NCI-H226 (cell line): ENCODE measurements at regions not wholly inside any gene's neighbourhood (a gene's known extent, or its start where the extent isn't known, plus 50 kb on each side); places are given as distances from the start of the nearest gene placed in this dataset.
"Not testable (repeated sequence)": the region's sequence is repeated elsewhere in the genome, so short reads cannot be mapped to it uniquely, and the experiment has no call there.

Experiments
- DNase-seq: peaks from one replicate; pipeline ENCODE4 v3.0.0-alpha.2; 2015

- DNase-seq: no peak
These were observed 191.5 kb upstream of the FANCL start for GRCh38 chr2:58432491-58433170.

GRCh38 chr2:58429014-58429875, 188.1 kb upstream of the FANCL start:
- DNase-seq: no peak

GRCh38 chr2:58428096-58429013, 187.2 kb upstream of the FANCL start:
- DNase-seq: no peak

- no peak for DNase-seq
These were observed 186.5 kb upstream of the FANCL start for GRCh38 chr2:58427572-58428095.

- DNase-seq: no peak
These were observed 184.2 kb upstream of the FANCL start for GRCh38 chr2:58425368-58425767.

GRCh38 chr2:58419983-58420382, 178.9 kb upstream of the FANCL start:
- no peak for DNase-seq

GRCh38 chr2:58416696-58417095, 175.6 kb upstream of the FANCL start:
- DNase-seq: no peak

GRCh38 chr2:58414506-58414905, 173.4 kb upstream of the FANCL start:
- no peak for DNase-seq

- DNase-seq: no peak
These were observed 169.4 kb upstream of the FANCL start for GRCh38 chr2:58410549-58410948.

- no peak for DNase-seq
These were observed 166.4 kb upstream of the FANCL start for GRCh38 chr2:58407487-58407886.

GRCh38 chr2:58405341-58405740, 164.2 kb upstream of the FANCL start:
- no peak for DNase-seq

- no peak for DNase-seq
These were observed 160.8 kb upstream of the FANCL start for GRCh38 chr2:58401936-58402335.

GRCh38 chr2:58398406-58398805, 157.3 kb upstream of the FANCL start:
- no peak for DNase-seq

GRCh38 chr2:58387701-58388100, 146.6 kb upstream of the FANCL start:
- no peak for DNase-seq

- DNase-seq: not testable (repeated sequence)
These were observed 145.8 kb upstream of the FANCL start for GRCh38 chr2:58386904-58387303.

- DNase-seq: no peak
These were observed 137.0 kb upstream of the FANCL start for GRCh38 chr2:58378152-58378551.

GRCh38 chr2:58377181-58377580, 136.1 kb upstream of the FANCL start:
- DNase-seq: no peak

GRCh38 chr2:58376592-58376991, 135.5 kb upstream of the FANCL start:
- no peak for DNase-seq

GRCh38 chr2:58369594-58369993, 128.5 kb upstream of the FANCL start:
- DNase-seq: no peak

GRCh38 chr2:58364098-58364497, 123.0 kb upstream of the FANCL start:
- DNase-seq: no peak

GRCh38 chr2:58358026-58358425, 116.9 kb upstream of the FANCL start:
- DNase-seq: no peak

- DNase-seq: no peak
These were observed 116.4 kb upstream of the FANCL start for GRCh38 chr2:58357521-58357920.

GRCh38 chr2:58354230-58354629, 113.1 kb upstream of the FANCL start:
- no peak for DNase-seq
